Esophagus squamous epithelium (tissue), 4 donors: ENCODE measurements at regions not wholly inside any gene's neighbourhood (a gene's known extent, or its start where the extent isn't known, plus 50 kb on each side); places are given as distances from the start of the nearest gene placed in this dataset.

Experiments
- POLR2A ChIP-seq, 4 donors: fragments of 450-650 bp; IDR thresholded peaks; one replicate each; pipeline ENCODE4 v1.6.1; 2017; ENCODE audit warnings: antibody characterized with exemption in 4 of 4, mild to moderate bottlenecking in 4 of 4, moderate library complexity in 3 of 4
- TF ChIP-seq, protein P1 (sequence below), 6 experiments: fragments of 450-650 bp in 4 of 6; fragments of 200-600 bp in 2 of 6; sonication (generic) in 2 of 6; IDR thresholded peaks; one replicate each; pipeline ENCODE4 v1.5.1; 2016 to 2019; ENCODE audit warnings: antibody characterized with exemption in 6 of 6, mild to moderate bottlenecking in 4 of 6, moderate library complexity in 4 of 6

DNA sequence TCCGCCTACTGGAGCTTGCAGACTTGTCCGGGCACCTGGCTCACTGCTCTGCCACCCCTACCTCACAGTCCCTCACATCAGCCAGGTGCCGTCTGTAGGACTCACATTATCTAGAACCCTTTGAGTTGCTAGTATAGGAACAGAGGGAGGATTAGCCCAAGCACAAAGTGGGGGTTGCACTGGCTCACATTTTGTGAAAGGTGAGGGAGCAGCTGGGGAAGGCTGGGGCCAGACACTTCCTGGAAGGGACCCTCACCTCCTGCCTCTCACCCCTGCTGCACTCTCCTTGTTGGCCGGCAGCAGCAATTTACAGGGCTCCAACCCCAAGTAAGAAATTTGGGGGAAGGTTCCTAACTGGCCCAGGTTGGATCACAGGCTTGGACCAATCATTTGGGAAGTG, 1031.6 kb downstream of the BCL11B start:
- TF ChIP-seq, protein P1, sequence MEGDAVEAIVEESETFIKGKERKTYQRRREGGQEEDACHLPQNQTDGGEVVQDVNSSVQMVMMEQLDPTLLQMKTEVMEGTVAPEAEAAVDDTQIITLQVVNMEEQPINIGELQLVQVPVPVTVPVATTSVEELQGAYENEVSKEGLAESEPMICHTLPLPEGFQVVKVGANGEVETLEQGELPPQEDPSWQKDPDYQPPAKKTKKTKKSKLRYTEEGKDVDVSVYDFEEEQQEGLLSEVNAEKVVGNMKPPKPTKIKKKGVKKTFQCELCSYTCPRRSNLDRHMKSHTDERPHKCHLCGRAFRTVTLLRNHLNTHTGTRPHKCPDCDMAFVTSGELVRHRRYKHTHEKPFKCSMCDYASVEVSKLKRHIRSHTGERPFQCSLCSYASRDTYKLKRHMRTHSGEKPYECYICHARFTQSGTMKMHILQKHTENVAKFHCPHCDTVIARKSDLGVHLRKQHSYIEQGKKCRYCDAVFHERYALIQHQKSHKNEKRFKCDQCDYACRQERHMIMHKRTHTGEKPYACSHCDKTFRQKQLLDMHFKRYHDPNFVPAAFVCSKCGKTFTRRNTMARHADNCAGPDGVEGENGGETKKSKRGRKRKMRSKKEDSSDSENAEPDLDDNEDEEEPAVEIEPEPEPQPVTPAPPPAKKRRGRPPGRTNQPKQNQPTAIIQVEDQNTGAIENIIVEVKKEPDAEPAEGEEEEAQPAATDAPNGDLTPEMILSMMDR (IDR thresholded peaks at IDR 0.05) = no peak
- TF ChIP-seq POLR2A (IDR thresholded peaks at IDR 0.05) = no peak
